ENCODE measurements at regions not wholly inside any gene's neighbourhood (a gene's known extent, or its start where the extent isn't known, plus 50 kb on each side); places are given as distances from the start of the nearest gene placed in this dataset.
"Not testable (repeated sequence)": the region's sequence is repeated elsewhere in the genome, so short reads cannot be mapped to it uniquely, and the experiment has no call there.

DNA sequence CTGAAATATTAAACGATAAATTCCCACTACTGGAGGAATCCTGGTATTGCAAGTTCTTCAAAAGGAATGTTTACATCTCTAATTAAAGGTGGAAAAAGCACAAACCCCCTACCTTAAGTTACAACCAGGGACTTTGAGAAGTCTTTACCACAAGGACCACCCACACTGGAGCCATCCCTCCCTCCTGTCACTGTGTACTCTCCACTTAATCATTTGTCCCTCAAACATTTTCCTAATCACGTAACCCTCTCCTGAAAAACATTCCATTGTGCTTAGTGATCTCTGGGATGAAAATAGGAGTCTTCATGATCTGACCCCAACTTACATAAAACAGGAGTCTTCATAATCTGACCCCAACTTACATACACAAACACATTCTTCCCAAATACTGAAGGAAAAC lies 85.7 kb downstream of the SUCLG1 start:
- DNase-seq = no peak

DNA sequence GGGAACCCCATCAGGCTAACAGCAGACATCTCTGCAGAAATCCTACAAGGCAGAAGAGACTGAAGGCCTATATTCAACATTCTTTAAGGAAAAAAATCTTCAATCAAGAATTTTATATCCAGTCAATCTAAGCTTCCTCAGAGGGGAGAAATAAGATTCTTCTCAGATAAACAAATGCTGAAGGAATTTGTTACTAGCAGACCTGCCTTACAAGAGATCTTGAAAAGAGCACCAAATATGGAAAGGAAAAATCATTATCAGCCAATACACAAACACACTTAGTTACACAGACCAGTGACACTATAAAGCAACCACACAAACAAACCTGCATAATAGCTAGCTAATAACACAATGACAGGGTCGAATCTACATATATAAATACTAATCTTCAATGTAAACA lies 96.5 kb downstream of the SUCLG1 start:
- no peak for DNase-seq

DNA sequence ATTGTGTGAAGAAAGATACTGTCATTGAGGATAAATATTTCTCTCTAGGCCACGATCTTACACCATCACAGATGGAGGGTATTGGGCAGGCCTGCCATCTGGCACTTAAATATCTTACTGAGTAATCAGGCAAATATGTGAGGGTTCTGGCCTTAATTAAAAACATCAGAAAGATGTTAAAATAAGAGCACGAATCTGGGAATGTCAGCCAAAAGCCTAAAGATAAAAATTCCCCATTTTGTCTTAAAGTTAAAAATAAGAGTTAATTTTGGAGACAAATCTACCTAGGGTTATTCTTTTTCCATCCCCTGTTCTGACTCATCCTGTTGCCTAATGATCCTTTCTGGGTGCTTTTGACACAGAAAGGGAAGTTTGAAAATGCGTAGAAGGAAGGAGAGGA lies 121.0 kb downstream of the SUCLG1 start:
- DNase-seq = no peak

DNA sequence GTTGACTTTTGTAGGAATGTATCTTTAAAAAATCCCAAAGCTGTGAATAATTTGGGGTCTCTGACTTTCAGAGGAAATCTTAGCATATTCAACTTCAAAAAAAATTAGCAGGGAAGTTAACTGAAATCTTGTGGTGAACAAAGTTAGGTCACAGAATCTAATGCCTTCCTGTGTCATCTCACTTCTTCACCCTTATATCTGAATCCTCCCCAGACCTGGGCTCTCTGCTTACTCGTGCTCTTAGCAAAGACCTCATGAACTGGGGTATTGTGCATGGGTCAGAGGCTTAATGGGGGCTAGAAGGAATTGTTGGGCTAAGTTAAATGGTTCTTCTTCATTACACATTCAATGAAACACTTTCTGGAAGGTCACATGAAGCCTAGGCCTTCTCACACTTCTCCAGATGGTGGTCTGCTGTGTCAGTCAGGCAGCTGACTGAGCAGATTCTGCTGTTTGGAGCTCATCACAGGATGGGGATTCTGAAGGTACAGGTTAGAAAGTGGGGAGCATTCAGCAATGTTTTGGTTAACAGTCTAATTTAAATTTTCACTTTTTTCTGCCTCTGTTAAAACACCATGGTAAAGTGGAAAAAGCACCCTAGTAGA lies 131.3 kb downstream of the SUCLG1 start:
- DNase-seq = no peak

DNA sequence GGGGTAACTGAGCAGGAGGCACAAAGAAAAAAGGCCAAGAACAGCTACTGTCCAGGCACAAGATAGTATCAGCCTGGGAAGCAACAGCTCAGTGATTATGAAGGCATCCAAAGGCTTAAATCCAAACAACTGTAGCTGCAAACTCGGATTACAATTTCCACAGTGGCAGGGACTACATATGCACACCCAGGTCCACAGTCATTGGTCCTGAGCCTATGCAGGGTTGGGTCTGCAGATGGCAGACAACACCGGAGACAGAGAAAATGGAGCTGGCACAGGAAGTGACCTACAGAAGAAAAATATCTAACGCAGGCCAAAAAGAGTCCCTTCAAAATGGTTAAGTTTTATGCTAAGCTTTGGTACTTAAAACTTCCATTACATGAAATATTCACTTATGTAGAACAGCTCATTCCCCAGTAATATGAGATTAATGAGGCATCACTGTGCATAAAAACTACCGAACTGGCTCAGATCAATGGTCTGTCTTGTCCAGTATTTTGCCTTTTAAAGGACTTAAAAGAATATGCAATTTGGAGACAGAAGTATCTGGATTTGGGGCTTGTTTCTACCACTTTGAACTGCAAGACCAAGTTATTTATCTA lies 132.1 kb downstream of the SUCLG1 start:
- no peak for DNase-seq

DNA sequence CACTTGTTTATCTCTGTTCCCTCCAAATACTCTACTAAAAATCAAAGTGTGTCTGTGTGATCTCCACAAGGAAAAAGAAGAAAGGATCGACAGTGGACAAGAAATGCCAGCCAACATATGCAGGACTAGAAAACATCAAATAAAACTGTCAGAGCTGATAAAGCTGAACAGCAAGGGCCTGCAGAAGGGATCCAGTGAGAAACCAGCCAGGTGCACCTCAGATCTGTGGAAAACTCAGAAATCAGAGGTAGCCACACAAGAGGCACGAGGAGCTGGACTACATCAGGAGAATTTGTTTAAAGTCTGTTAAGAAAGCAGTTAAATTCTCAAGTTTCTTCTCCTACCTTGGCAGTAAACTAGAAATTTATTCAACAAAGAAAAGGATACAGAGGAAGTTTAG lies 135.2 kb downstream of the SUCLG1 start:
- no peak for DNase-seq

DNA sequence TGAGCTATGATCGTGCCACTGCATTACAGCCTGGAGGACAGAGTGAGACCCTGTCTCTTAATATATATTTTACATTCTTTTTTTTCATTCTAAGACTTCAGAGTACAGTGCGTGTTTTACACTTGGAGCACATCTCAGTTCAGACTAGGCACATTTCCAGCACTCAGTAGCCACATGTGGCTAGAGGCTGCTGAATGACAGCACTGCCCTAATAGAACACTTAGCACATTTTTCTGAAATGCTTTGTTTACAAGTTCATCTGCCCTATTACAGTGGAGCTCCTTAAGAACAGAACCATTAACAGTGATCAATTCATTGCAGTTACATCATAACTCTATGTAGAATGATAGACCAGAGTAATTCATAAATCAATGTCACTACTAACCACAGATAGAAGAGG lies 138.1 kb downstream of the SUCLG1 start:
- DNase-seq = no peak

DNA sequence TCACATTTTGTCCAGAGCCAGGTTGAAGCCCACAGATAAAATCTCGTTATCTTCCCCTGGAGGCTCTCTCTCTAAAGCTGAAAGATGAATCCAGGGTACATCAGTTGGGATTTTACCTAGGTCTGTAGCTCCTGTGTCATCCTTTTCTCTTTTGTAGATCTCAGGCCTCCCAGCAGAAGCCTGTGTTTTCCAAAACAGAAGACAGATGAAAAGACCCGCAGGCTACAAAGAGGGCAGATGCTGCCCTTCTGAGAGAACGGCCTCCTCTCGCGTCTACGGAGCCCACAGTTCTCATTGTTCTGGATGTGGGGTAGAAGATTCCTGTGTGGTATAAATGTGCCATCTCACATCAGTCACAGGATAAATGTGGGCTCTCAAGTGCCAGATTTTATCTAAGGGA lies 139.5 kb downstream of the SUCLG1 start:
- no peak for DNase-seq

DNA sequence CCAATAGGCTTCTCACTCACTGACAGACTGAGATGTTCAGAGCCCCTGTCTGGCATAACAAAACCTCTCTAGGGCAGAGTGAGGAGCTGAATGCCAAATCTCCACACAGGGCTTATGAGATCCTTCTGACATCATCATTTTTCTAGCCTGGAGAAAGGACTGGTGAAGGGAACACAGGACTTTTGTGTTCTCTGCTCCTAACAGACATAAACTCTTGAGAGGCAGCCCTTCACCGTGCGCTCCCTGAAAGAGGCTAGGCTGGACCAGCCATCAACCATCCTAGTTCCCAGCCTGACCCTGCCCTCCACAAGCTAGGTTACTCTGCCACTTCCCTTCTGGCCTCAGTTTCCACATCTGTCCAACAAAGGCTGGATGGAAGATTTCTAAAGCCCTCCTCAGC lies 141.9 kb downstream of the SUCLG1 start:
- no peak for DNase-seq

DNA sequence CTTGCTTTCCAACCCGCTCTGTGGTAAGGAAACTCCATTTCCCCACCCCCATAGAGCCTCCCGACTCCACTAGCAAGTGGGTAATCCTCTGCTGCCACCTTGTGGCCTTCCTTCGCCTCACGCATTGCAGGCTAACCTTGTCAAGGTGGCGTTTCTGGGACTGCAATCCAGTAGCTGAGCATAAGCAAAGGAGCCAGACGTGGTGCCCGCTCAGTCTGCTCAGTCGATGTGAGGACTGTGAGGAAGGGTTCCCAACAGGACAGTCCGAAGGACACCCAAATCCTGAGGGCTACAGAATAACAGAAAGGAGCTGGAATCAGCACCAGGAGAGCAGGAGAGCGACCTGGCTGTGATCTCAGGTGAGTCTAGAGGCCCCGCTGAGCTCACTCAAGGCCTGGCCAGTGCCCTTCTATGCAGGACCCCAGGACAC lies 144.2 kb downstream of the SUCLG1 start:
- peak; percentile 54 for DNase-seq

DNA sequence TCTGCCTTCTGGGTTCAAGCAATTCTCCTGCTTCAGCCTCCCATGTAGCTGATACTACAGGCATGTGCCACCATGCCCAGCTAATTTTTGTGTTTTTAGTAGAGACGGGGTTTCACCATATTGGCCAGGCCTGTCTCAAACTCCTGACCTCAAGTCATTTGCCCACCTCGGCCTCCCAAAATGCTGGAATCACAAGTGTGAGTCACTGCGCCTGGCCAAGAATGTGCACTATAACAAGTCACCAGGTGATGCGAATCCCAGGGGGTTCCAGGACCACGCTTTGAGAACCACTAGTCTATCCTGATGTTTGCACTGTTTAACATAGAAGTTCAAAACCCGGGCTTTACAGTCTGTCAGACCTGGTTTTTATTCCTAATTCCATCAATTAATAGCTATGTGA lies 144.8 kb downstream of the SUCLG1 start:
- DNase-seq = no peak

DNA sequence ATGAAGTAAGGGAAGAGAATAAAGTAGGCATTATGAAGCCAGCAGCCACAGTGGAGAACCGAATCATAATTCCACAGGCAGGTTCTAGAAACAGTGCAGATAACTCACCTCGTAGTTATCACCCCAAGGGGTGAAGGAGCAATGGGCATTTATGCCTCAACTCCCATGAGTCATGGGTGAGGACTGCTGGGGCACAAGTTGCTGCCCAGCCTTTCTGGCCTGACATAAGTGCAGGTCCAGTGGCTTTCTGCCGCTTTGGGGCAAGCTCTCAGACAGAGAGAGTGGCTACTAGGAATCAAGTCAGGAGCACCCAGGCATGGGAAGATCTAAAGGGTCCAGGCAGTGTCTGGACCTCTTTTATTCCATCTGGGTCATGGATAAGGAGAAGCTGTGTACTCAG lies 149.8 kb downstream of the SUCLG1 start:
- no peak for DNase-seq

DNA sequence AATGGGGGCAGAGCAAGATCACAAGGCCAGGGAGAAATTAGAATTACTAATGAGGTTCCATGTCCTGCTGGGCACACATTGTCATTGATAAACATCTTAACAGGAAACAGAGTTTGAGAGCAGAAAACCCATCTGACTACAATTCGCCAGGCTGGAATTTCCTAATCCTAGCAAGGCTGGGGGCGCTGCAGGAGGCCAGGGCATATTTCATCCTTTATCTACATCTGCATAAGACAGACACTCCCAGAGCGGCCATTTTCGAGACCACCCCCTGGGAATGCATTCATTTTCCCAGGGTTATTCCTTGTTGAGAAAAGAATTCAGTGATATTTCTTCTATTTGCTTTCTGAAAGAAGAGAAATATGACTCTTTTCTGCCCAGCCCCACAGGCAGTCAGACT lies 152.7 kb downstream of the SUCLG1 start:
- no peak for DNase-seq

DNA sequence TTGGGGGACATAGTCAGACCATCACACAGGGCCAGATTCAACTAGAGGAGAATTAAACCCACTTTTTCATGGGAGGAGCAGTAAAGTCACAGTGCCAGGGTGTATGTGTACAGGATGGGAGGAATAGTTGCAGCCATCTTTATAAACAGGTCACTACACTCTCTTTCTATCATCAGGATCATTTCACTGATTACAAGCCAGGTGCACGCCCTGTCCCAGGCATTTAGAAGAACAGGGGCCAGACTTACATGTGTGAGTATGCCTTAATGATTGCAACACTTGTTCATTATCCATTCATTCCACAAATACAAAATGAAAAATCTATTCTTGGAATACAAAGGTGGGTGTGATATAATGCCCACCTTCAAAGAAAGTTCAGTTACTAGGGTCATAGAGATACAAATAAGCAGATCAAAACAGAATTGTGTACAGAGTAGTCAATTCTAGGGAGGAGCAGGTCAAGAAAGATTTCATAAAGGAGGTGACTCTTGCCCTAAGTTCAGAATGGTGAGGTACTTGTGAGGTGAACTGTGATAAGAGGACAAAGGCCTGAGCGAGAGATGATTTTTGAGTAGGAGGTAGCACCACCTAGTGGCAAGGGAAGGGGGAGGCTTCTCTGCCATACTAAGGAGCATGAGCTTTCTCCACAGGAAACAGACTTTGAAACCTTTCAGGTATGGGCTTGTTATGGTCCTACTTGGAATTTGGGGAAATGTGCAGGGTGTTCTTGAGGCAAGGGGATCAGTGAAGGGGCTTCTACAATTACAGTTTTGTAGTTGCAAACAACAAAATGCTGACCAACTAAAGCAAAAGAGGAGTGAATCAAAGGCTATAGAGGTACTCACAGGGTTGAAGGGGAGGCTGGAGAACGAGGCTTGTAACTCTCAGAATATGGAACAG lies 156.3 kb downstream of the SUCLG1 start:
- peak; percentile 25 for DNase-seq

DNA sequence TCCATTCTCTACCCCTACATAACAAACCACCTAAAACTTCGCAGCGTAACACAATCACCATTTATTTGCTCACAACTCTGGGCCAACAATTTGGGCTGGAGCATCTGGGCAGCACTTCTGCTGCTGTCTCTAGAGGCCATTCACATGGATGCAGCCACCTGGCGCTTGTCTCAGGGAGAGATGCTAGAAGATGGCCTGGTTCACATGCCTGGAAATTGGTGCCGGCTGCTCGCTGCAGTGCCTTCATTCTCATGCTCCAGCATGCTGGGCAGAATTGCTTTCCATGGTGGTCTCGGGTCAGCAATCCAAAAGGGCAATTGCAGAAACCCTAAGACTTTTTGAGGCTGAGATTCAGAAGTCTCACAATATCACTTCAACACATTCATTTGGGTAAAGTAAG lies 157.4 kb downstream of the SUCLG1 start:
- no peak for DNase-seq

DNA sequence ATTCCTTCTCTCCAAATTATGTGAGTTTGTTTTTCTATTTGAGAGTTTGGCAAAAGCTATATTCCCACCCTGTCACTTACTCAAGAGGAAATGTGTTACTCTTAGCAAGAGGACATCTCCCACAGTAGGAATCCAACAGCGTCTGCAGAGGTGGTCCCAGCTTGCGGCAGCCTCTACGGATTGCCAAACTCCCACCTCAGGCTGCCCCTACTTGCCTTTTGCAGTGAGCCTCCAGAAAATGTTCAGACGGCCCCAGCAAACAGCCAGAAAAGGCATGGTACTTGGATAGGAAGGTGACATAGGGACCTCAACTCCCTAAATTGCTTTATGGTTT lies 158.4 kb downstream of the SUCLG1 start:
- no peak for DNase-seq

DNA sequence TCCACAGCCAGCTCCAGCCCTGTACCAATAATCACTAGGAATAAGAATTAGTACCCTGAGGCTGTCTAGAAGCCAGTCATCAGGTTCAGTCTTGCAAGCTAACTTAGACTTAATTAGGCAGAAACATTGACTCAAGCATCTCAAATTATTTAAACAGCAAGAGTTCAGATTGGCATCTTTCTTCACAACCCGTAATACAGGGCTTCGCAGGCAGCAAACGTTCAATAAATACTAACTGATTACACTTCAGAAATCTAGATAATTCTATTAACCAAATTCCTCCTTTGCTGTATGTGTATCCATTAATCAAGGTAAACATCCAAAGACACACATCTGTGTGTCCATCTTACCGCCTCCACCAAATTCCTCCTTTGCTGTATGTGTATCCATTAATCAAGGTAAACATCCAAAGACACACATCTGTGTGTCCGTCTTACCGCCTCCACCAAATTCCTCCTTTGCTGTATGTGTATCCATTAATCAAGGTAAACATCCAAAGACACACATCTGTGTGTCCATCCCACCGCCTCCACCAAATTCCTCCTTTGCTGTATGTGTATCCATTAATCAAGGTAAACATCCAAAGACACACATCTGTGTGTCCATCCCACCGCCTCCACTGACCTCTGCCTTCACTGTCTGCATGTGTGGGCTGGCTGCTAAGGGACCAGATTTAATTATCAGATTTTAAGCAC lies 158.9 kb downstream of the SUCLG1 start:
- not testable (repeated sequence) for DNase-seq

DNA sequence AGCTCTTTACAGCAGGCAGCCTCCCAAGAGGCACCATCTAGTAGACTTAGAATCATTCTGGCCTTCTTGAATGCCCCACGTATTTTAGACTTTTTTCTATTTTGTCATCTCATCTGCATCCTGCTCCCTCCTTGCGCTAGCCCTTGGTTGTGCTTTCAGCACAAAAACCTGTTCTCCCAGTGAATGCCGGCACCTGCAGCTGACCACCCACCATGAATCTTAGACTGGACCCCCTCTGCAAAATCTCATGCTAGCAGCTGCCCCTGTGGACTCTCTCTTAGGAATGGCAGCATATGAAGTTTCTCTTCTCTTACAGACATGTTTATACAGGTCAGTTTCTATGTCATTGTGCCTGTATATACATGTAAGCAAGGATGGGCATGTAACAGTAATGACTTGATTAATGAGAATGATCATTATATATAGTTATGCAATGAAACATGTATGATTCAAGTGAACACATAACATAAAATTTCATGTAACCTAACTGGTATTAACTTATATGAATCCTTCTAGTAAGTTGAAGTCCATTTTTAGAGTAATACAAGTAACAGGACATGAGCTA lies 159.8 kb downstream of the SUCLG1 start:
- DNase-seq = no peak

DNA sequence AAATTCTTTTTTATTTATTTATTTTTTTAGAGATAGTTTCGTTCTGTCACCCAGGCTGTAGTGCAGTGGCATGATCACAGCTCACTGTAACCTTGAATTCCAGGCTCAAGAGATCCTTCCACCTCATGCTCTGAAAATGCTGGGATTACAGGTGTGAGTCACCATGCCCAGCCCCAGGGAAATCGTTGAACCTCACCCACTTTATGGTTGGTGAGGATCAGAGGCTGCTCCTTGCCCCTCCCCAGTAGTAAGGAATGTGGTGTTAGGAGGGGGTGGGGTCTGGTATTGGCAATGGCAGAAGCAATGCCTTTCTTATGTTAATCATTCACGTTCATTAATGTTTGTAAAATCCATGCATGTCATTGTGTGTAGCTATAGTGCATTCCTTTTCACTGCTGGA lies 161.9 kb downstream of the SUCLG1 start:
- no peak for DNase-seq

DNA sequence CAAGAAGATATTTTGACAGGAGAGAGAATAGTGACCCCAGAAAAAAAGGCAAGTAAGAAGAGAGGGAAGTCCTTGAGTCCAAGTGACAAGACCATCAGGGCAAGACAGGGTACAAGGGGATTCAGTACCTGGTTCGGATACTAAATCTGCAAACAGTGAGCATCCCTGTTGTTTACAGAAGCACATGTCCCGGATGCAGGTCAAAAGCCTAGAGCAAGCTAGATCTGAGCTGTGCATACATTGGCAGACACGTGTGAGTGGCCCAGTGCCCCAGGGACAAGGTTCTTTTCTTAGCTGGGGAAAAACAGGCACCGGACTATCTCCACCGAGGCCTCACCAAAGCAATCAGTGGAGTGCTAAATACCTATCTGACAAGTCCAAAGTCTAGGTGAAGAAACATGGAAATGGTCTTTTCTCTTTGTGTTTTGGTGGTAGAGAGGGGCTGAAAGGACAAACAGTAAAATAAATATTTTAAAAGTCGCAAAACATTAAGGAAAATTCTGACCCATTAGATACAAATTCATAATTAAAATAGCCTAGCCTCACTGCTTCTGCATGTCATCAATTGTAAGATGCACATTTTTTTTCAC lies 165.2 kb downstream of the SUCLG1 start:
- DNase-seq = no peak

DNA sequence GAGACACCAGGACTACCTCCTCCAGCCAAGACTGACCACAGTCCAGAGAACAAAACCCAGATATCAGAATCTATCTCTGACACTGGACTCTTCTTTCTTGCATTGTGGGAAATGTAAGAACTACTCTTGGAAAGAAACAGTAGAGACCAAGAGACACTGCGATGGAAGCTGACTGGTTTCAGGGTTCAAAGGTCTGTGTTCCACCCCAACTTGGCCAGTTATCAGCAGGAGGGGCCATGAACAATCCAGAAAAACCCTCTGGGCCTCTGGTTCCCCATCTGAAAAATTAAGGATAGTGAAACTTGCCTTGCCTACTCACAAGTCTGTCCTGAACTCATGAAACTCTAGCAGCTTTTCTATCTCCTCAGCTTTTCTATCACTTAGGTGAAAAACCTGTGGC lies 166.5 kb downstream of the SUCLG1 start:
- no peak for DNase-seq

DNA sequence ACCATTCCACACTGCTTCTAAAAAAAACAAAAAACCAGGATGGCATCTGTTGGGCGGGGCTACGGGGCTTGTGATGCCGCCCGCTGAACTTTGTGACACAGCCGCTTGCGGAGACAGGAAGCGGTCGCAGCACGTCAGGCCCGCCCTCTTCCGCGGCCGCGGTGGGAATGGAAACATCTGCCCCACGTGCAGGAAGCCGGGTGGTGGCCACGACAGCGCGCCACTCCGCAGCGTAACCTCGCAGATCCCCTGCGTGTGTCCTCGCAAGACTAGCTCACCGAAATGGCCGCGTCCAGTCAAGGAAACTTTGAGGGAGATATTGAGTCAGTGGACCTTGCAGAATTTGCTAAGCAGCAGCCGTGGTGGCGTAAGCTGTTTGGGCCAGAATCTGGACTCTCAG lies 168.5 kb downstream of the SUCLG1 start:
- DNase-seq = no peak

DNA sequence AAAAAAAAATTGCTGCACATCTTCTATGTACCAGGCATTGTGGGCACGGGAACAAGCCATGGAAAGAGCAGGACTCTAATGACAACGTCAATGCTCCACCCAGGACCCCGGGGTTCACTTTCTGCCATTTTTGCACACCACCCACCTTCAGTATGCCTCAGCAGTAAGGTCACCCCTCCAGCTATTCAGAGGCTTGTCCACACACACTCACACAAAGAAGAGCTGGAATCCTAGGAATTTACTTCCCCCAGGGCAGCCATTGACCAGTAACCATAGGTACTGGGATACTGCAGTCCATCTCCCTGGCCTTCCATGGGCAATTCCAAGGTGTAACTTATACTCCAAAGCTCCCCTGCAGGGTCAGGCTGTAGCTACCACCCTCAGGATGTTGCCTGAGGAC lies 170.8 kb downstream of the SUCLG1 start:
- no peak for DNase-seq

Data from GDM1 (cell line).